DOHH2 (cell line): ENCODE measurements at regions not wholly inside any gene's neighbourhood (a gene's known extent, or its start where the extent isn't known, plus 50 kb on each side); places are given as distances from the start of the nearest gene placed in this dataset.

Experiments
- H3F3A ChIP-seq: fragments of 200-600 bp; sonication (generic), shearing (Covaris generic); 2 replicates; pipeline ENCODE4 v1.6.0; 2016; ENCODE audit warnings: antibody characterized with exemption, mild to moderate bottlenecking; ENCODE audit not compliant: control insufficient read depth, insufficient read depth
- H3K27ac ChIP-seq: fragments of 200-600 bp; sonication (generic); 2 replicates; pipeline ENCODE4 v1.5.1; 2014; ENCODE audit warnings: low read depth, mild to moderate bottlenecking, low read length, moderate library complexity
- H3K27me3 ChIP-seq: fragments of 200-600 bp; sonication (generic); 2 replicates; pipeline ENCODE4 v1.6.1; 2014; ENCODE audit warnings: mild to moderate bottlenecking, low read length, mixed read lengths; ENCODE audit not compliant: control insufficient read depth
- H3K36me3 ChIP-seq: fragments of 200-600 bp; sonication (generic); 2 replicates; pipeline ENCODE4 v1.6.1; 2014; ENCODE audit warnings: mild to moderate bottlenecking, low read length, moderate library complexity, mixed read lengths; ENCODE audit not compliant: control insufficient read depth
- H3K4me1 ChIP-seq: fragments of 200-600 bp; sonication (generic); 2 replicates; pipeline ENCODE4 v1.6.1; 2014; ENCODE audit warnings: mild to moderate bottlenecking, low read length, mixed read lengths; ENCODE audit not compliant: control insufficient read depth
- H3K4me2 ChIP-seq: fragments of 200-600 bp; sonication (generic); 2 replicates; pipeline ENCODE4 v1.6.0; 2014; ENCODE audit warnings: mild to moderate bottlenecking, low read length, moderate library complexity
- H3K4me3 ChIP-seq: fragments of 200-600 bp; sonication (generic); 2 replicates; pipeline ENCODE4 v1.5.1; 2014; ENCODE audit warnings: mild to moderate bottlenecking, low read length, mixed read lengths
- H3K79me2 ChIP-seq: fragments of 200-600 bp; sonication (generic); 2 replicates; pipeline ENCODE4 v1.6.1; 2014; ENCODE audit warnings: mild to moderate bottlenecking, low read length, mixed read lengths; ENCODE audit not compliant: control insufficient read depth
- H3K9me2 ChIP-seq: fragments of 200-600 bp; sonication (generic); replicated peaks from 2 replicates; pipeline ENCODE4 v1.6.1; 2014; ENCODE audit warnings: mild to moderate bottlenecking, low read length, mixed read lengths; ENCODE audit not compliant: control insufficient read depth
- H3K9me3 ChIP-seq: fragments of 200-600 bp; sonication (generic); 2 replicates; pipeline ENCODE4 v1.6.1; 2014; ENCODE audit warnings: antibody characterized with exemption, low read length, mixed read lengths; ENCODE audit not compliant: control insufficient read depth, insufficient read depth
- H4K20me1 ChIP-seq: fragments of 200-600 bp; sonication (generic); 2 replicates; pipeline ENCODE4 v1.6.0; 2014; ENCODE audit warnings: low read depth, mild to moderate bottlenecking, antibody characterized with exemption, low read length, moderate library complexity; ENCODE audit not compliant: control insufficient read depth, insufficient read depth
- CTCF ChIP-seq: fragments of 200-600 bp; sonication (generic); IDR thresholded peaks from one replicate; pipeline ENCODE4 v1.5.1; 2014; ENCODE audit warnings: antibody characterized with exemption, mild to moderate bottlenecking, low read depth, low read length; ENCODE audit not compliant: poor library complexity, severe bottlenecking
- EZH2phosphoT487 ChIP-seq: fragments of 200-600 bp; sonication (generic); IDR thresholded peaks from 2 replicates; pipeline ENCODE4 v1.6.1; 2017; ENCODE audit warnings: borderline replicate concordance, mild to moderate bottlenecking, antibody characterized with exemption, low read length, moderate library complexity, mixed read lengths

GRCh38 chr3:41116851-41117250 is 82.5 kb upstream of the CTNNB1 start:
- H4K20me1 ChIP-seq: no peaks in the 10 kb centered on the region
- no peak overlapping the region for H3K27ac ChIP-seq
- peak overlapping the region; percentile 79; the same call in 1 of the 2 replicates for H3K4me2 ChIP-seq
- H3K27me3 ChIP-seq: no peaks in the 10 kb centered on the region
- no peaks in the 10 kb centered on the region for H3K9me3 ChIP-seq
- no peak for TF ChIP-seq CTCF
- no peak for TF ChIP-seq EZH2phosphoT487
- peaks cover 15% of the 10 kb centered on the region for H3K4me1 ChIP-seq
- no peaks in the 10 kb centered on the region for H3K79me2 ChIP-seq
- no peak overlapping the region for H3K4me3 ChIP-seq
- H3K36me3 ChIP-seq: no peaks in the 10 kb centered on the region
- no peaks in the 10 kb centered on the region for H3F3A ChIP-seq
- no peaks in the 10 kb centered on the region for H3K9me2 ChIP-seq

- TF ChIP-seq CTCF (no peak), EZH2phosphoT487 (no peak)
- H3K79me2 ChIP-seq: no peaks in the 10 kb centered on the region
- H3K27me3 ChIP-seq: no peaks in the 10 kb centered on the region
- H3K9me2 ChIP-seq: no peaks in the 10 kb centered on the region
- no peaks in the 10 kb centered on the region for H4K20me1 ChIP-seq
- peak overlapping the region; percentile 79 for H3K4me2 ChIP-seq
- no peaks in the 10 kb centered on the region for H3K36me3 ChIP-seq
- H3K4me3 ChIP-seq: peak overlapping the region; percentile 55
- peaks cover 15% of the 10 kb centered on the region for H3K4me1 ChIP-seq
- no peaks in the 10 kb centered on the region for H3F3A ChIP-seq
- no peaks in the 10 kb centered on the region for H3K9me3 ChIP-seq
- H3K27ac ChIP-seq: no peak overlapping the region
Observed at GRCh38 chr3:41117398-41117870, 81.9 kb upstream of the CTNNB1 start.

- Histone ChIP-seq H3K36me3 (no peaks in the 10 kb centered on the region), H3F3A (no peaks in the 10 kb centered on the region), H3K9me3 (no peaks in the 10 kb centered on the region), H3K4me2 (no peak overlapping the region), H4K20me1 (no peaks in the 10 kb centered on the region), H3K27me3 (no peaks in the 10 kb centered on the region), H3K79me2 (no peaks in the 10 kb centered on the region), H3K4me1 (peaks cover 15% of the 10 kb centered on the region), H3K27ac (no peak overlapping the region), H3K9me2 (no peaks in the 10 kb centered on the region), H3K4me3 (no peak overlapping the region)
- TF ChIP-seq EZH2phosphoT487 (no peak), CTCF (no peak)
Observed at GRCh38 chr3:41118461-41119390, 80.6 kb upstream of the CTNNB1 start.
